Right lobe of liver (tissue), 6 donors: ENCODE measurements at regions not wholly inside any gene's neighbourhood (a gene's known extent, or its start where the extent isn't known, plus 50 kb on each side); places are given as distances from the start of the nearest gene placed in this dataset.
A peak's percentile ranks its signal among the peaks of the same experiment; 100 is the strongest.

Experiments
- ATAC-seq, 4 donors: fragments of 200-7000 bp; cut with Tn5 transposase; one replicate each; pipeline ENCODE4 v1.9.1; 2020; ENCODE audit warnings: mild to moderate bottlenecking in 4 of 4, moderate library complexity in 4 of 4
- DNase-seq, 3 donors: peaks; one replicate each; pipeline ENCODE4 v3.0.0-alpha.2; 2020
- H3K27ac ChIP-seq, 3 donors: fragments of 200-600 bp; one replicate each; pipeline ENCODE4 v1.8.0; 2022
- H3K27me3 ChIP-seq, 2 donors: fragments of 200-600 bp; one replicate each; pipeline ENCODE4 v1.8.0; 2022
- H3K36me3 ChIP-seq, 4 donors: fragments of 200-600 bp; sonication (generic) in 1 of 4; one replicate each; pipeline versions ENCODE4 v1.5.1 to v1.8.0; 2017 to 2022; ENCODE audit warnings: control low read depth in 1 of 4
- H3K4me1 ChIP-seq, 4 donors: fragments of 200-600 bp; sonication (generic) in 1 of 4; one replicate each; pipeline versions ENCODE4 v1.5.1 to v1.8.0; 2017 to 2022; ENCODE audit warnings: control low read depth in 1 of 4
- H3K4me3 ChIP-seq, 3 donors: fragments of 200-600 bp; one replicate each; pipeline ENCODE4 v1.8.0; 2022
- H3K9me3 ChIP-seq, 4 donors: fragments of 200-600 bp; sonication (generic) in 1 of 4; one replicate each; pipeline versions ENCODE4 v1.5.1 to v1.8.0; 2017 to 2022; ENCODE audit warnings: control low read depth in 1 of 4
- POLR2A ChIP-seq: fragments of 450-650 bp; IDR thresholded peaks from one replicate; pipeline ENCODE4 v1.6.1; 2017; ENCODE audit warnings: antibody characterized with exemption, mild to moderate bottlenecking
- WGBS: methylation state at CpG from one replicate; pipeline ENCODE4 v1.1.6; 2018; ENCODE audit warnings: low coverage, low lambda C conversion rate; ENCODE audit not compliant: insufficient coverage; ENCODE audit errors: missing lambda C conversion rate; 5-methylcytosine and 5-hydroxymethylcytosine counted together
- intact Hi-C, 2 donors: fragments of 100-400 bp; cut with DNase I; formaldehyde crosslinking; loops; one replicate each; pipeline versions ENCODE4 v1.11.2 to v1.14.1; 2022
- TF ChIP-seq, protein P1 (sequence below), 4 donors: fragments of 200-600 bp in 3 of 4; fragments of 450-650 bp in 1 of 4; IDR thresholded peaks; one replicate each; pipeline versions ENCODE4 v1.5.1 to v1.8.0; 2016 to 2022; ENCODE audit warnings: antibody characterized with exemption in 4 of 4, mild to moderate bottlenecking in 2 of 4
- donor health status: DM: no; HTN: yes; CAD: no.
- donor health status: DM: no; HTN: no; CAD: no.
- donor health status: DM: no; HTN: no; CAD: no.
- donor health status: DM: no; HTN: yes; CAD: no.
- donor health status: DM: no; HTN: yes; CAD: no.

GRCh38 chr16:17926866-17927399 is 409.6 kb downstream of the NPIPA8 start:
- 56% methylated on average over 4 of the region's 4 CpGs for WGBS
- Histone ChIP-seq H3K9me3 (no peaks in the 10 kb centered on the region), H3K27ac (no peak overlapping the region), H3K36me3 (no peaks in the 10 kb centered on the region), H3K4me3 (no peak overlapping the region), H3K27me3 (no peaks in the 10 kb centered on the region), H3K4me1 (no peaks in the 10 kb centered on the region)
- TF ChIP-seq, protein P1, sequence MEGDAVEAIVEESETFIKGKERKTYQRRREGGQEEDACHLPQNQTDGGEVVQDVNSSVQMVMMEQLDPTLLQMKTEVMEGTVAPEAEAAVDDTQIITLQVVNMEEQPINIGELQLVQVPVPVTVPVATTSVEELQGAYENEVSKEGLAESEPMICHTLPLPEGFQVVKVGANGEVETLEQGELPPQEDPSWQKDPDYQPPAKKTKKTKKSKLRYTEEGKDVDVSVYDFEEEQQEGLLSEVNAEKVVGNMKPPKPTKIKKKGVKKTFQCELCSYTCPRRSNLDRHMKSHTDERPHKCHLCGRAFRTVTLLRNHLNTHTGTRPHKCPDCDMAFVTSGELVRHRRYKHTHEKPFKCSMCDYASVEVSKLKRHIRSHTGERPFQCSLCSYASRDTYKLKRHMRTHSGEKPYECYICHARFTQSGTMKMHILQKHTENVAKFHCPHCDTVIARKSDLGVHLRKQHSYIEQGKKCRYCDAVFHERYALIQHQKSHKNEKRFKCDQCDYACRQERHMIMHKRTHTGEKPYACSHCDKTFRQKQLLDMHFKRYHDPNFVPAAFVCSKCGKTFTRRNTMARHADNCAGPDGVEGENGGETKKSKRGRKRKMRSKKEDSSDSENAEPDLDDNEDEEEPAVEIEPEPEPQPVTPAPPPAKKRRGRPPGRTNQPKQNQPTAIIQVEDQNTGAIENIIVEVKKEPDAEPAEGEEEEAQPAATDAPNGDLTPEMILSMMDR (IDR thresholded peaks at IDR 0.05), result no peak
- no peak for TF ChIP-seq POLR2A
- intact Hi-C loops, result no loop called here
- ATAC-seq (no peak), DNase-seq (no peak)

DNA sequence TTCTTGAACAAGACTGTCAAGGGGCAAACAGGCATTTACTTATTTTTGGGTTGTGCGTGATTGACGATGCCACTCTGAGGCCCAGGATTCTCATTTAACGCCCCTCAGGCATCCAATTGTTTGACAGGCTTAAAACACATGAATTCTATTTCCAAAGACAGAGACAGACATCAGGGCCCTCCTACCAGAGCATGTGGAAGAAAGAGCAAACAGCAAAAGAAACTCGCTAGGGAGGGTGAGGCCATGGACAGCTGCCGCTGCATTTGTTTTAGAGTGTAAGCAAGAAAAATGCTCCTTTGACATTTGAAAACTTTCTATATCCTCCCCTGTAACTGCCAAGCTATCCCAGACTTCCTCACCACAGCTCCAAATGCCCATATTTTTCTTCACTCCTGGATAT is 410.1 kb downstream of the NPIPA8 start:
- DNase-seq (no peak), ATAC-seq (no peak)
- no peaks in the 10 kb centered on the region for H3K27me3 ChIP-seq
- H3K27ac ChIP-seq, result no peak overlapping the region
- TF ChIP-seq, protein P1 (IDR thresholded peaks at IDR 0.05), result no peak
- TF ChIP-seq POLR2A, result no peak
- no peaks in the 10 kb centered on the region for H3K4me1 ChIP-seq
- WGBS, result 84% methylated on average over 5 of the region's 5 CpGs
- H3K9me3 ChIP-seq, result no peaks in the 10 kb centered on the region
- intact Hi-C loops, result no loop called here
- H3K4me3 ChIP-seq, result no peak overlapping the region
- H3K36me3 ChIP-seq, result no peaks in the 10 kb centered on the region

- TF ChIP-seq, protein P1 (IDR thresholded peaks at IDR 0.05), result no peak
- no peak for TF ChIP-seq POLR2A
- intact Hi-C loops, result no loop called here
Measured at GRCh38 chr16:17925761-17926160, 410.8 kb downstream of the NPIPA8 start.

GRCh38 chr16:17921357-17921978 is 415.1 kb downstream of the NPIPA8 start:
- peaks cover 0 to 13% (median 5%) of the 10 kb centered on the region in 4 donors for H3K4me1 ChIP-seq
- ATAC-seq (peak; percentile 78 to 89 (median 80)), DNase-seq (peak; percentile 57 to 76 (median 70))
- TF ChIP-seq, protein P1 (IDR thresholded peaks at IDR 0.05), result peak; percentile 73 to 88 (median 80)
- no peak for TF ChIP-seq POLR2A
- H3K9me3 ChIP-seq, result peaks cover 0 to 4% (median 0%) of the 10 kb centered on the region in 4 donors
- intact Hi-C loops, result no loop called here
- no peaks in the 10 kb centered on the region for H3K27me3 ChIP-seq
- H3K27ac ChIP-seq, result no peak overlapping the region
- 38% methylated on average over 2 of the region's 2 CpGs for WGBS
- no peaks in the 10 kb centered on the region for H3K36me3 ChIP-seq
- H3K4me3 ChIP-seq, result no peak overlapping the region

More at GRCh38 chr16:17925761-17926160, 410.8 kb downstream of the NPIPA8 start:
- no peak overlapping the region for H3K27ac ChIP-seq
- DNase-seq, result no peak
- H3K4me3 ChIP-seq, result no peak overlapping the region
- no peaks in the 10 kb centered on the region for H3K36me3 ChIP-seq
- H3K27me3 ChIP-seq, result no peaks in the 10 kb centered on the region
- 87% methylated on average over 6 of the region's 6 CpGs for WGBS
- no peaks in the 10 kb centered on the region for H3K4me1 ChIP-seq
- ATAC-seq, result no peak
- H3K9me3 ChIP-seq, result no peaks in the 10 kb centered on the region
